GM12878 (cell line): ENCODE measurements at regions not wholly inside any gene's neighbourhood (a gene's known extent, or its start where the extent isn't known, plus 50 kb on each side); places are given as distances from the start of the nearest gene placed in this dataset.

ENCODE experiments used
- ATF7 ChIP-seq: fragments of 450-650 bp; IDR thresholded peaks from 2 replicates; pipeline ENCODE4 v1.6.1; 2016; ENCODE audit warnings: low read depth, mild to moderate bottlenecking
- BCL11A ChIP-seq: IDR thresholded peaks from 2 replicates; pipeline ENCODE4 v1.6.1; 2011; ENCODE audit warnings: low read depth, low read length
- CEBPB ChIP-seq, 2 experiments: fragments of 150-350 bp in 1 of 2; IDR thresholded peaks; 2 replicates each; pipeline ENCODE4 v1.6.1; 2012 to 2014; ENCODE audit warnings: low read depth in 2 of 2, low read length in 2 of 2, borderline replicate concordance in 1 of 2, inconsistent platforms in 1 of 2
- CHD2 ChIP-seq: IDR thresholded peaks from 2 replicates; pipeline ENCODE4 v1.6.1; 2011; ENCODE audit warnings: low read depth, low read length, improper control_type of control experiment, borderline replicate concordance
- E2F4 ChIP-seq: IDR thresholded peaks from 2 replicates; pipeline ENCODE4 v1.6.1; 2012; ENCODE audit warnings: low read depth, low read length, improper control_type of control experiment
- FOXM1 ChIP-seq: IDR thresholded peaks from 2 replicates; pipeline ENCODE4 v1.6.1; 2012; ENCODE audit warnings: low read depth, mild to moderate bottlenecking, inconsistent platforms, low read length, moderate library complexity
- IRF4 ChIP-seq: IDR thresholded peaks from 2 replicates; pipeline ENCODE4 v1.6.1; 2011; ENCODE audit warnings: low read depth, low read length
- KDM1A ChIP-seq: fragments of 200-600 bp; sonication (generic); IDR thresholded peaks from 2 replicates; pipeline ENCODE4 v1.6.1; 2016; ENCODE audit warnings: borderline replicate concordance
- MYC ChIP-seq: IDR thresholded peaks from 2 replicates; pipeline ENCODE4 v1.6.1; 2011; ENCODE audit warnings: mild to moderate bottlenecking, low read length, moderate library complexity, inconsistent platforms; ENCODE audit not compliant: insufficient read depth, insufficient replicate concordance, insufficient read length, severe bottlenecking
- NFIC ChIP-seq: IDR thresholded peaks from 2 replicates; pipeline ENCODE4 v1.6.1; 2012; ENCODE audit warnings: low read depth, mild to moderate bottlenecking, inconsistent platforms, low read length, moderate library complexity
- NKRF ChIP-seq: fragments of 450-650 bp; conservative IDR thresholded peaks from 2 replicates; pipeline ENCODE4 v1.6.1; 2017; ENCODE audit warnings: mild to moderate bottlenecking, moderate library complexity
- SMARCA5 ChIP-seq: fragments of 450-650 bp; IDR thresholded peaks from 2 replicates; pipeline ENCODE4 v1.6.1; 2017; ENCODE audit warnings: mild to moderate bottlenecking
- SREBF1 ChIP-seq: IDR thresholded peaks from 2 replicates; pipeline ENCODE4 v1.6.1; 2012; ENCODE audit warnings: mild to moderate bottlenecking, low read length
- STAT1 ChIP-seq: fragments of 450-650 bp; conservative IDR thresholded peaks from 2 replicates; pipeline ENCODE4 v1.6.1; 2014; ENCODE audit warnings: antibody characterized with exemption, mild to moderate bottlenecking
- SUPT20H ChIP-seq: IDR thresholded peaks from 2 replicates; pipeline ENCODE4 v1.6.1; 2011; ENCODE audit warnings: low read depth, mild to moderate bottlenecking, low read length, moderate library complexity, borderline replicate concordance; ENCODE audit not compliant: control insufficient read depth
- ZBTB4 ChIP-seq: fragments of 450-650 bp; formaldehyde crosslinking; IDR thresholded peaks from 2 replicates; pipeline ENCODE4 v1.4.0; 2022; ENCODE audit warnings: mild to moderate bottlenecking, moderate library complexity
- ZBTB40 ChIP-seq: fragments of 450-650 bp; IDR thresholded peaks from 2 replicates; pipeline ENCODE4 v1.6.1; 2016; ENCODE audit warnings: mild to moderate bottlenecking, moderate library complexity, borderline replicate concordance
- ZNF24 ChIP-seq: fragments of 450-650 bp; IDR thresholded peaks from 2 replicates; pipeline ENCODE4 v1.6.1; 2017; ENCODE audit warnings: antibody characterized with exemption, mild to moderate bottlenecking
- ZNF622 ChIP-seq: fragments of 450-650 bp; IDR thresholded peaks from 2 replicates; pipeline ENCODE4 v1.6.1; 2017; ENCODE audit warnings: mild to moderate bottlenecking, inconsistent platforms
- ZZZ3 ChIP-seq: IDR thresholded peaks from 2 replicates; pipeline ENCODE4 v1.6.1; 2011; ENCODE audit warnings: low read depth; ENCODE audit not compliant: control insufficient read depth, insufficient read length

- TF ChIP-seq E2F4 (no peak), SMARCA5 (no peak), CEBPB (IDR thresholded peaks at IDR 0.05; ENCODE audit: borderline replicate concordance in 1 of 2, low read depth in 2 of 2, low read length in 2 of 2) (peak in 1 of 2 experiments; percentile 76; a peak in 2 of 4 replicates), MYC (no peak), ZBTB40 (no peak; the same call in 1 of the 2 replicates), NKRF (no peak), STAT1 (no peak), ZNF622 (no peak), NFIC (peak; percentile 97), SREBF1 (peak; percentile 53; the same call in 1 of the 2 replicates), CHD2 (peak; percentile 39; the same call in 1 of the 2 replicates), ZZZ3 (no peak), FOXM1 (peak; percentile 95), ZNF24 (no peak), SUPT20H (no peak), IRF4 (peak; percentile 97), BCL11A (peak; percentile 89), ZBTB4 (CRISPR knock-in tag) (no peak), ATF7 (peak; percentile 97), KDM1A (no peak)
Observed at GRCh38 chr15:38068626-38069391, 134.4 kb downstream of the TMCO5A start (continued).
